Body of pancreas (tissue), 4 donors: ENCODE measurements at regions not wholly inside any gene's neighbourhood (a gene's known extent, or its start where the extent isn't known, plus 50 kb on each side); places are given as distances from the start of the nearest gene placed in this dataset.

Experiments used
- POLR2A ChIP-seq, 3 donors: fragments of 450-650 bp; IDR thresholded peaks; one replicate each; pipeline ENCODE4 v1.6.1; 2016; ENCODE audit warnings: antibody characterized with exemption in 3 of 3, mild to moderate bottlenecking in 2 of 3
- TF ChIP-seq, protein P1 (sequence below), 7 experiments: fragments of 450-650 bp in 4 of 7; fragments of 200-600 bp in 3 of 7; sonication (generic) in 3 of 7; IDR thresholded peaks; one replicate each; pipeline ENCODE4 v1.5.1; 2016 to 2019; ENCODE audit warnings: antibody characterized with exemption in 7 of 7

DNA sequence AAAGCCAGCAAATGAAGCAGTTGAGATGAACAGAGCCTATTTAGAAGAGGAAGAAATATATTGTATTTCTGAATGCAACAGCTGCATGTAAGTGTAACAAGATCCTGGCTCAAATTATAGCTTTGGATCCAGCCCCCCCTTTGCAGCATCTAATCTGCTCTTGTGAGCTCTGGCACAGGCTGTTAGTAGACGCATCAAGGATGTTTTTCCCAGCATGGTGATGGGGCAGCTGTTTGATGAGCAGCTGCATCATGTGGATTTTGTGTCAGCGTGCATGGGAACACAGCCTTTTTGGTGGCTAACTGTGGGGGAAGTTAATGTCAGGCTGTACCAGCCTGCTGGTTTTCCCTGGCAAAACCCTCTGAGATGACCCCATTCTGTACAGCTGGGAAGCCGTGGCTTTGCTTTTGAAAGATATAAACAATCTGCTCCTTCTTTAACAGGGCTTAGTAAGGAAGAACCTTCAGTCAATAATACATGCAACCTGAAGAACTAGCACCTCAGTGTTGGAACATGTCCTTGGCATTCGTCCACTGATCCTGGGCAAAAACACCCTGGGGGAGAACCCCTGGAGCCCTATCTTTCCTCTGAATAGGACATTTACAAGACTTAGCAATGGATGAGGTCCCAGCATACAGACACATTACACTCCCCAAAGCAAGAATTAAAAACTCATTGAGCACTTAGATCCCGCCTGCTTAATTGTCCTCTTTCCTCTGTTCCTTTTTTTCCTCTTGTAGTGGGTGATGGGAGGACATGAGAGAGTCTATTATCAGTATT lies 70.6 kb downstream of the NPS start:
- TF ChIP-seq, protein P1, sequence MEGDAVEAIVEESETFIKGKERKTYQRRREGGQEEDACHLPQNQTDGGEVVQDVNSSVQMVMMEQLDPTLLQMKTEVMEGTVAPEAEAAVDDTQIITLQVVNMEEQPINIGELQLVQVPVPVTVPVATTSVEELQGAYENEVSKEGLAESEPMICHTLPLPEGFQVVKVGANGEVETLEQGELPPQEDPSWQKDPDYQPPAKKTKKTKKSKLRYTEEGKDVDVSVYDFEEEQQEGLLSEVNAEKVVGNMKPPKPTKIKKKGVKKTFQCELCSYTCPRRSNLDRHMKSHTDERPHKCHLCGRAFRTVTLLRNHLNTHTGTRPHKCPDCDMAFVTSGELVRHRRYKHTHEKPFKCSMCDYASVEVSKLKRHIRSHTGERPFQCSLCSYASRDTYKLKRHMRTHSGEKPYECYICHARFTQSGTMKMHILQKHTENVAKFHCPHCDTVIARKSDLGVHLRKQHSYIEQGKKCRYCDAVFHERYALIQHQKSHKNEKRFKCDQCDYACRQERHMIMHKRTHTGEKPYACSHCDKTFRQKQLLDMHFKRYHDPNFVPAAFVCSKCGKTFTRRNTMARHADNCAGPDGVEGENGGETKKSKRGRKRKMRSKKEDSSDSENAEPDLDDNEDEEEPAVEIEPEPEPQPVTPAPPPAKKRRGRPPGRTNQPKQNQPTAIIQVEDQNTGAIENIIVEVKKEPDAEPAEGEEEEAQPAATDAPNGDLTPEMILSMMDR (IDR thresholded peaks at IDR 0.05), result no peak
- TF ChIP-seq POLR2A (IDR thresholded peaks at IDR 0.05), result no peak
